K562 (cell line): ENCODE measurements at regions not wholly inside any gene's neighbourhood (a gene's known extent, or its start where the extent isn't known, plus 50 kb on each side); places are given as distances from the start of the nearest gene placed in this dataset.

ENCODE experiments used
- ATAC-seq: fragments of 200-7000 bp; cut with Tn5 transposase; 3 replicates; pipeline ENCODE4 v1.9.1; 2020; ENCODE audit warnings: moderate library complexity
- BruUV-seq: library from RNA; stranded (reverse); fragments of 400-500 nt; replicated peaks from 2 replicates; lab custom pipeline; 2021; lab: Mats Ljungman, UMichigan
- CTCF ChIA-PET: fragments of 300-600 bp; formaldehyde crosslinking; extraction: SDS; loops from one replicate; lab custom pipeline; 2021; ENCODE audit warnings: low intra/inter-chr PET ratio; lab: Yijun Ruan, JAX
- POLR2A ChIA-PET: fragments of 300-600, 350-650 bp; sonication (Branson Sonifier 250); formaldehyde crosslinking; extraction: SDS; loops from one replicate; lab custom pipeline; 2021; ENCODE audit warnings: antibody characterized with exemption, inconsistent platforms; lab: Yijun Ruan, JAX
- DNase-seq, 4 experiments: peaks; one replicate each; pipeline versions ENCODE4 v3.0.0 to v3.0.0-alpha.2; 2011 to 2018; ENCODE audit warnings: low spot score in 3 of 4, mixed read lengths in 3 of 4; ENCODE audit errors: extremely low read depth in 1 of 4
- FAIRE-seq: peaks from 2 replicates; lab custom pipeline; 2011; peaks lifted over from hg19 to GRCh38; lab: Jason Lieb, UNC
- H2AFZ ChIP-seq: 2 replicates; pipeline ENCODE4 v1.6.0; 2011; ENCODE audit warnings: low read depth, low read length, control low read depth, inconsistent platforms
- H3K27ac ChIP-seq: fragments of 200-600 bp; 3 replicates; pipeline ENCODE4 v1.8.0; 2011; ENCODE audit warnings: low read depth, mild to moderate bottlenecking, control low read depth, inconsistent platforms, low read length, moderate library complexity, mixed read lengths; ENCODE audit errors: extremely low read depth
- H3K27me3 ChIP-seq, 2 experiments: fragments of 300-600 bp in 1 of 2; 2 replicates in 1 of 2; 3 replicates in 1 of 2; pipeline versions ENCODE4 v1.6.0 to v1.8.0; 2011; ENCODE audit warnings: inconsistent platforms in 2 of 2, low read length in 2 of 2, mild to moderate bottlenecking in 1 of 2, mixed read lengths in 1 of 2, moderate library complexity in 1 of 2; ENCODE audit not compliant: control insufficient read depth in 2 of 2, insufficient read depth in 2 of 2
- H3K36me3 ChIP-seq: fragments of 300-600 bp; 3 replicates; pipeline ENCODE4 v1.8.0; 2011; ENCODE audit warnings: mild to moderate bottlenecking, low read length, inconsistent platforms; ENCODE audit not compliant: control insufficient read depth, insufficient read depth
- H3K4me1 ChIP-seq, 2 experiments: fragments of 200-600 bp in 1 of 2; replicated peaks in 1 of 2; 2 replicates in 1 of 2; 3 replicates in 1 of 2; pipeline versions ENCODE4 v1.5.1 to v1.8.0; 2011; ENCODE audit warnings: inconsistent platforms in 2 of 2, low read length in 2 of 2, mild to moderate bottlenecking in 1 of 2, mixed read lengths in 1 of 2, moderate library complexity in 1 of 2; ENCODE audit not compliant: control insufficient read depth in 2 of 2, insufficient read depth in 2 of 2
- H3K4me2 ChIP-seq: 2 replicates; pipeline ENCODE4 v1.6.1; 2011; ENCODE audit warnings: low read length, control low read depth, inconsistent platforms, mixed read lengths; ENCODE audit not compliant: insufficient read depth
- H3K4me3 ChIP-seq: fragments of 200-600 bp; sonication (generic), shearing (Covaris generic); 2 replicates; pipeline ENCODE4 v1.5.1; 2016; ENCODE audit warnings: control low read depth, inconsistent platforms
- H3K79me2 ChIP-seq: fragments of 200-600 bp; 3 replicates; pipeline ENCODE4 v1.8.0; 2011; ENCODE audit warnings: low read length, inconsistent platforms; ENCODE audit not compliant: control insufficient read depth, insufficient read depth
- H3K9ac ChIP-seq, 2 experiments: 2 replicates each; pipeline versions ENCODE4 v1.6.0 to v1.6.1; 2011; ENCODE audit warnings: low read depth in 2 of 2, low read length in 2 of 2, control low read depth in 1 of 2, inconsistent platforms in 1 of 2, mild to moderate bottlenecking in 1 of 2, mixed read lengths in 1 of 2; ENCODE audit not compliant: insufficient read depth in 1 of 2
- H3K9me1 ChIP-seq: one replicate; pipeline ENCODE4 v1.6.0; 2011; ENCODE audit warnings: inconsistent platforms, mild to moderate bottlenecking, low read length, moderate library complexity; ENCODE audit not compliant: control insufficient read depth, insufficient read depth
- H3K9me3 ChIP-seq: replicated peaks from 2 replicates; pipeline ENCODE4 v1.5.1; 2011; ENCODE audit warnings: low read depth, low read length, inconsistent platforms; ENCODE audit not compliant: control insufficient read depth, insufficient read depth
- H4K20me1 ChIP-seq: replicated peaks from 2 replicates; pipeline ENCODE4 v1.6.1; 2011; ENCODE audit warnings: low read length, inconsistent platforms, mixed read lengths; ENCODE audit not compliant: control insufficient read depth, insufficient read depth
- ARID3A ChIP-seq: IDR thresholded peaks from 2 replicates; pipeline ENCODE4 v1.6.1; 2012; ENCODE audit warnings: low read depth, low read length, improper control_type of control experiment, borderline replicate concordance
- ATF4 ChIP-seq: fragments of 450-650 bp; formaldehyde crosslinking; IDR thresholded peaks from 2 replicates; pipeline ENCODE4 v1.4.0; 2022; ENCODE audit warnings: mild to moderate bottlenecking, moderate library complexity
- GMEB1 ChIP-seq: fragments of 250-450 bp; sonication (Bioruptor Pico); IDR thresholded peaks from 2 replicates; pipeline ENCODE4 v1.4.0; 2020; ENCODE audit warnings: mild to moderate bottlenecking
- HDAC6 ChIP-seq: IDR thresholded peaks from 2 replicates; pipeline ENCODE4 v1.6.1; 2012; ENCODE audit warnings: low read depth, mild to moderate bottlenecking, control low read depth, inconsistent platforms, low read length, moderate library complexity
- HMBOX1 ChIP-seq: sonication (generic); IDR thresholded peaks from 2 replicates; pipeline ENCODE4 v1.6.1; 2016
- HNRNPH1 ChIP-seq: fragments of 200-400 bp; formaldehyde crosslinking; optimal IDR thresholded peaks from 2 replicates; pipeline ENCODE3; 2017; ENCODE audit warnings: low read depth, mild to moderate bottlenecking, low read length, moderate library complexity
- SREBF2 ChIP-seq: sonication (generic); formaldehyde crosslinking; IDR thresholded peaks from 2 replicates; pipeline ENCODE4 v1.4.0; 2020; ENCODE audit warnings: mild to moderate bottlenecking, missing genetic modification reagents
- TBL1XR1 ChIP-seq, 2 experiments: IDR thresholded peaks; 2 replicates each; pipeline ENCODE4 v1.6.1; 2012; ENCODE audit warnings: improper control_type of control experiment in 2 of 2, low read length in 2 of 2, mild to moderate bottlenecking in 1 of 2
- WGBS: fragments of 100-300 bp; shearing (Covaris generic); methylation state at CpG from one replicate; pipeline ENCODE4 v1.1.6; 2016; ENCODE audit warnings: low coverage, mixed read lengths; ENCODE audit not compliant: insufficient coverage; ENCODE audit errors: missing lambda C conversion rate; 5-methylcytosine and 5-hydroxymethylcytosine counted together
- in situ Hi-C: fragments of 300-500 bp; cut with MboI; formaldehyde crosslinking; loops from 4 replicates; pipeline ENCODE4 v1.15.0; 2018; ENCODE audit warnings: inconsistent platforms, mixed read lengths
- intact Hi-C: fragments of 100-400 bp; cut with micrococcal nuclease; formaldehyde crosslinking; loops from 2 replicates; pipeline ENCODE4 v1.14.2; 2022

GRCh38 chr6:8749465-8749864, 314.1 kb upstream of the SLC35B3 start:
- CTCF ChIA-PET, result no interaction called here

More at GRCh38 chr6:8749465-8749864, 314.1 kb upstream of the SLC35B3 start:
- H3K4me3 ChIP-seq, result no peak overlapping the region
- H3K9me1 ChIP-seq, result no peaks in the 10 kb centered on the region
- no TSS peak for BruUV-seq
- TF ChIP-seq HNRNPH1 (no peak), ATF4 (CRISPR knock-in tag) (no peak), HMBOX1 (no peak), GMEB1 (CRISPR knock-in tag) (no peak), TBL1XR1 (IDR thresholded peaks at IDR 0.05; ENCODE audit: low read length in 2 of 2) (no peak), HDAC6 (no peak), SREBF2 (CRISPR knock-in tag) (no peak), ARID3A (no peak)
- TF ChIP-seq, all 486 proteins: peak for 0
- ATAC-seq (no peak), FAIRE-seq (no peak), DNase-seq (no peak)
- in situ Hi-C loops, result no loop called here
- H3K9me3 ChIP-seq, result no peaks in the 10 kb centered on the region
- no peaks in the 10 kb centered on the region for H3K36me3 ChIP-seq
- no peak overlapping the region for H2AFZ ChIP-seq
- H4K20me1 ChIP-seq, result no peaks in the 10 kb centered on the region
- no peak overlapping the region for H3K27ac ChIP-seq
- no peak overlapping the region for H3K9ac ChIP-seq
- H3K4me2 ChIP-seq, result no peak overlapping the region
- WGBS, result 0% methylated on average over 1 of the region's 1 CpG
- no peaks in the 10 kb centered on the region for H3K79me2 ChIP-seq
- H3K4me1 ChIP-seq, result no peaks in the 10 kb centered on the region
- intact Hi-C loops, result no loop called here
- POLR2A ChIA-PET, result no interaction called here
- H3K27me3 ChIP-seq, result no peaks in the 10 kb centered on the region
